ENCODE measurements at regions not wholly inside any gene's neighbourhood (a gene's known extent, or its start where the extent isn't known, plus 50 kb on each side); places are given as distances from the start of the nearest gene placed in this dataset.

GRCh38 chr12:43113616-43114015 is 438.4 kb downstream of the ADAMTS20 start:
- no peak for TF ChIP-seq POLR2A (IDR thresholded peaks at IDR 0.05)
- no peak for TF ChIP-seq CTCF (IDR thresholded peaks at IDR 0.05)
- no peak for TF ChIP-seq POLR2AphosphoS5 (IDR thresholded peaks at IDR 0.05)
